Kidney (tissue), 13 donors: ENCODE measurements at regions not wholly inside any gene's neighbourhood (a gene's known extent, or its start where the extent isn't known, plus 50 kb on each side); places are given as distances from the start of the nearest gene placed in this dataset.

Experiments used
- DNase-seq, 5 donors: peaks; one replicate each; pipeline ENCODE4 v3.0.0-alpha.2; 2013 to 2020
- FAIRE-seq: peaks from 2 replicates; lab custom pipeline; 2012; peaks lifted over from hg19 to GRCh38; lab: Jason Lieb, UNC
- H3K27ac ChIP-seq, 2 donors: one replicate each; pipeline ENCODE4 v1.7.0; 2013; ENCODE audit warnings: low read depth in 2 of 2, low read length in 2 of 2, inconsistent platforms in 1 of 2
- H3K27me3 ChIP-seq: one replicate; pipeline ENCODE4 v1.7.1; 2013; ENCODE audit warnings: low read length, inconsistent platforms; ENCODE audit not compliant: control insufficient read depth, insufficient read depth
- H3K36me3 ChIP-seq, 3 donors: one replicate each; pipeline versions ENCODE4 v1.7.0 to v1.7.1; 2013; ENCODE audit warnings: low read length in 3 of 3, control low read depth in 1 of 3, inconsistent platforms in 1 of 3; ENCODE audit not compliant: insufficient read depth in 3 of 3, control insufficient read depth in 2 of 3
- H3K4me1 ChIP-seq, 3 donors: one replicate each; pipeline versions ENCODE4 v1.7.0 to v1.7.1; 2013; ENCODE audit warnings: low read length in 3 of 3, inconsistent platforms in 1 of 3, low read depth in 1 of 3; ENCODE audit not compliant: control insufficient read depth in 2 of 3, insufficient read depth in 2 of 3
- H3K4me3 ChIP-seq, 3 donors: one replicate each; pipeline versions ENCODE4 v1.7.0 to v1.8.1; 2013; ENCODE audit warnings: low read length in 3 of 3, control low read depth in 1 of 3, inconsistent platforms in 1 of 3
- H3K9ac ChIP-seq, 3 donors: one replicate each; pipeline versions ENCODE4 v1.7.0 to v1.7.1; 2013; ENCODE audit warnings: low read length in 3 of 3, control low read depth in 1 of 3, inconsistent platforms in 1 of 3
- H3K9me3 ChIP-seq, 3 donors: one replicate each; pipeline versions ENCODE4 v1.7.0 to v1.7.1; 2013; ENCODE audit warnings: low read length in 3 of 3, control low read depth in 1 of 3, inconsistent platforms in 1 of 3; ENCODE audit not compliant: control insufficient read depth in 2 of 3, insufficient read depth in 1 of 3
- intact Hi-C: fragments of 100-400 bp; cut with DNase I; formaldehyde crosslinking; loops from one replicate; pipeline ENCODE4 v1.11.1; 2022
- TF ChIP-seq, protein P1 (sequence below): IDR thresholded peaks from 3 replicates; pipeline ENCODE4 v1.5.1; 2012; ENCODE audit warnings: mild to moderate bottlenecking, moderate library complexity, borderline replicate concordance; ENCODE audit not compliant: insufficient read depth; ENCODE audit errors: extremely low read depth
- donor health status: control.
- donor health status: control.
- donor health status: control.
- donor health status: control.
- donor health status: control.
- donor health status: DM: yes; HTN: yes; CAD: no.
- donor health status: Normal renal cell carcinoma (clear cell type).

DNA sequence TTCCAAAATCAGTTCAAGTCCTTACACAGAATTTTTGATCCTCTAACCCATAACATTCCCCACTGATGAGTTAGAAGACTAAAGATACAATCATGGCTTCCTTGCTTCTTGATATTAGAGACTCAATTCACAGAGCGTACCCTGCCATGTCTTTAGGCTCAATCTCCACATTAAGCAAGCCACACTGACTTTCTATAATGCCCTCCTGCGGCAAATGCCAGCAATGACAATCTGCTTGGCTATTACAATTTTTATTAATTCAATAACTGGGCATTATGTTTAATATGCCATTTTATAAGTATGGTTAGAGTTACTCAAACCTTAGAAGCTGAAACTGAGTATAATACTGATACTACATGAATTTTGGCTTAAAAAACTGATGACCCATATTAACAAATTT, 479.7 kb upstream of the NR2F2 start:
- DNase-seq: no peak
- H3K4me1 ChIP-seq: no peaks in the 10 kb centered on the region
- H3K9ac ChIP-seq: no peak overlapping the region
- no peaks in the 10 kb centered on the region for H3K9me3 ChIP-seq
- H3K27me3 ChIP-seq: no peaks in the 10 kb centered on the region
- H3K27ac ChIP-seq: no peak overlapping the region
- no peaks in the 10 kb centered on the region for H3K36me3 ChIP-seq
- no peak for FAIRE-seq
- intact Hi-C loops: no loop called here
- TF ChIP-seq, protein P1, sequence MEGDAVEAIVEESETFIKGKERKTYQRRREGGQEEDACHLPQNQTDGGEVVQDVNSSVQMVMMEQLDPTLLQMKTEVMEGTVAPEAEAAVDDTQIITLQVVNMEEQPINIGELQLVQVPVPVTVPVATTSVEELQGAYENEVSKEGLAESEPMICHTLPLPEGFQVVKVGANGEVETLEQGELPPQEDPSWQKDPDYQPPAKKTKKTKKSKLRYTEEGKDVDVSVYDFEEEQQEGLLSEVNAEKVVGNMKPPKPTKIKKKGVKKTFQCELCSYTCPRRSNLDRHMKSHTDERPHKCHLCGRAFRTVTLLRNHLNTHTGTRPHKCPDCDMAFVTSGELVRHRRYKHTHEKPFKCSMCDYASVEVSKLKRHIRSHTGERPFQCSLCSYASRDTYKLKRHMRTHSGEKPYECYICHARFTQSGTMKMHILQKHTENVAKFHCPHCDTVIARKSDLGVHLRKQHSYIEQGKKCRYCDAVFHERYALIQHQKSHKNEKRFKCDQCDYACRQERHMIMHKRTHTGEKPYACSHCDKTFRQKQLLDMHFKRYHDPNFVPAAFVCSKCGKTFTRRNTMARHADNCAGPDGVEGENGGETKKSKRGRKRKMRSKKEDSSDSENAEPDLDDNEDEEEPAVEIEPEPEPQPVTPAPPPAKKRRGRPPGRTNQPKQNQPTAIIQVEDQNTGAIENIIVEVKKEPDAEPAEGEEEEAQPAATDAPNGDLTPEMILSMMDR: no peak
- no peak overlapping the region for H3K4me3 ChIP-seq

DNA sequence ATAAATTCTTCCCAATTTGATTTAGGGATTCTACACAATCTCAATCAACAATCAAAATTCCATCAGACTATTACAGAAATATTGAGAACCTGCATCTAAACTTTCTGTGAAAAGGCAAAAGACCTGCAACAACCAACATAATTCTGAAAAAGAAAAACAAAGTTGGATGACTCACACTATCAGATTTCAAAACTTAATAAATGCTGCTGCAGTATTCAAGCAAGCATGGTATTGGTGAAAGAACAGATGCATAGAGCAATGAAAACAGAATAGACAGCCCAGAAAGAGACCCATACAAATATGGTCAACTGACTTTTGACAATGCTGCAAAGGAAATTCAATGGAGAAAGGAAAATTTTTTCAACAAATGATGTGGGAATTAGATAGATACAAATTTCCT, 477.1 kb upstream of the NR2F2 start:
- Histone ChIP-seq H3K27ac (no peak overlapping the region), H3K27me3 (no peaks in the 10 kb centered on the region), H3K9me3 (no peaks in the 10 kb centered on the region), H3K9ac (no peak overlapping the region), H3K4me3 (no peak overlapping the region), H3K36me3 (no peaks in the 10 kb centered on the region), H3K4me1 (no peaks in the 10 kb centered on the region)
- DNase-seq (no peak), FAIRE-seq (no peak)
- TF ChIP-seq, protein P1: no peak
- intact Hi-C loops: no loop called here

DNA sequence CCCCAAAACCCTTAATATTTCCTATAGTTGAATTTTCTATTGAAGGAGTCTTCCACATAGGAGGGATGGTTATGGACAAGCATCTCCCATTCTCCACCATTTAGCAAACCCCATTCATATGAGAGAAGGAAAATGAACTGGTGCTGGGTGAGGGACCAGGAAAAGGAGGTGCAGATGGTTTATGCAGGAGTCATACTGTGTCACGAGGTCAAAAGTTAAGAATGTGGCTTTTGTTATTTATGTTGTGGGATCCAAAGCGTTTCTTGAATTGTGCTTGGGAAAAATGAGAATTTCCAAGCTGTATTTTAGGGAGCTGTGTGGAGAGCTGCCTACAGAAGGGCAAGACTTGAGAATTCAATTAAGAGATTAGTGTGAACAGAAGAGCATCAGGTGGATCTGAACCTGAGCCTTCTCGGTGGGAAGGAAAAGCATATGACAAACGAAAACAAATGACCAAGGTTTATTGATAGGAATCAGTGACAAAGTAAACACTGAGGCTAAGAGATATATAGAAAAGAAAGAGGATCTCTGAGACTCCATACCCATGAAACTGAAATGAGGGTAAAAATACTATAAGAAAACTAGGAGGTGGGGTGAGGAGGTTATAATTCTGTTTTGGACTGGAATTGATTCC, 473.3 kb upstream of the NR2F2 start:
- H3K9me3 ChIP-seq: no peaks in the 10 kb centered on the region
- intact Hi-C loops: no loop called here
- no peak overlapping the region for H3K4me3 ChIP-seq
- H3K4me1 ChIP-seq: no peaks in the 10 kb centered on the region
- peak overlapping the region; percentile 2 to 61 for H3K27ac ChIP-seq
- FAIRE-seq: no peak
- H3K27me3 ChIP-seq: no peaks in the 10 kb centered on the region
- DNase-seq: no peak
- TF ChIP-seq, protein P1: no peak
- no peak overlapping the region for H3K9ac ChIP-seq
- H3K36me3 ChIP-seq: no peaks in the 10 kb centered on the region

DNA sequence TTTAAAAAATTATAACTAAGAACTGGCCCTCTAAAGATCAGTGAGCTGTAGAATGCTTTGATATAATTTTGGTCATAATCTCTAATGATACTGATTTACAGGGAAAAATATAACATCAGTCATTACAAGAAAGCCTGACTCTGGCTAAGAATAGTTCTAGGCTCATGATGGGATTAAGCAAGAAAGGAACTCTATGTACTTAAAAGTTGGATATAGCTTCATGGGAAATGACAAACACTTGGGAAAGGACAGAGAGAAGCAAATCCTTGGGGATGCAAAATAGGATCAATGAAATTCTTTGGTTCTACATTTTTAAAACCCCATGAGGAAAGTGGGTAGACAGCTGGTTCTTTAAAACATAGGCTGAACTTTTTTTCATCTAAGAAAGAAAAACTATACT, 472.7 kb upstream of the NR2F2 start:
- Histone ChIP-seq H3K9ac (no peak overlapping the region), H3K9me3 (no peaks in the 10 kb centered on the region), H3K36me3 (no peaks in the 10 kb centered on the region), H3K4me1 (no peaks in the 10 kb centered on the region), H3K27ac (no peak overlapping the region), H3K27me3 (no peaks in the 10 kb centered on the region), H3K4me3 (no peak overlapping the region)
- no peak for FAIRE-seq
- no peak for DNase-seq
- TF ChIP-seq, protein P1: no peak
- intact Hi-C loops: no loop called here
